Uterus (tissue), 3 donors: ENCODE measurements at regions not wholly inside any gene's neighbourhood (a gene's known extent, or its start where the extent isn't known, plus 50 kb on each side); places are given as distances from the start of the nearest gene placed in this dataset.
"Not testable (repeated sequence)": the region's sequence is repeated elsewhere in the genome, so short reads cannot be mapped to it uniquely, and the experiment has no call there.

Experiments
- DNase-seq, 2 donors: peaks; one replicate each; pipeline ENCODE4 v3.0.0-alpha.2; 2019 to 2020
- H3K27ac ChIP-seq, 2 donors: fragments of 200-600 bp; sonication (generic); 1 replicate in 1 of 2; 2 replicates in 1 of 2; pipeline ENCODE4 v1.5.1; 2016 to 2018
- H3K27me3 ChIP-seq, 2 donors: fragments of 200-600 bp; sonication (generic); one replicate each; pipeline ENCODE4 v1.5.1; 2018 to 2019; ENCODE audit warnings: control low read depth in 1 of 2
- H3K36me3 ChIP-seq, 2 donors: fragments of 200-600 bp; sonication (generic); one replicate each; pipeline ENCODE4 v1.5.1; 2019; ENCODE audit warnings: control low read depth in 1 of 2
- H3K4me1 ChIP-seq, 2 donors: fragments of 200-600 bp; sonication (generic); one replicate each; pipeline ENCODE4 v1.5.1; 2018 to 2019; ENCODE audit warnings: control low read depth in 1 of 2
- H3K4me3 ChIP-seq, 2 donors: fragments of 200-600 bp; sonication (generic); 1 replicate in 1 of 2; 2 replicates in 1 of 2; pipeline ENCODE4 v1.5.1; 2018 to 2019; ENCODE audit warnings: mild to moderate bottlenecking in 1 of 2
- H3K9me3 ChIP-seq, 2 donors: fragments of 200-600 bp; sonication (generic); one replicate each; pipeline ENCODE4 v1.5.1; 2019; ENCODE audit warnings: control low read depth in 1 of 2
- CTCF ChIP-seq, 4 experiments: fragments of 200-600 bp in 2 of 4; fragments of 450-650 bp in 2 of 4; sonication (generic) in 2 of 4; IDR thresholded peaks; one replicate each; pipeline ENCODE4 v1.5.1; 2016 to 2019; ENCODE audit warnings: antibody characterized with exemption in 4 of 4, mild to moderate bottlenecking in 2 of 4, moderate library complexity in 1 of 4
- POLR2A ChIP-seq, 2 donors: fragments of 450-650 bp; IDR thresholded peaks; one replicate each; pipeline ENCODE4 v1.6.1; 2016; ENCODE audit warnings: antibody characterized with exemption in 2 of 2, mild to moderate bottlenecking in 1 of 2, moderate library complexity in 1 of 2
- intact Hi-C: fragments of 100-400 bp; cut with DNase I; formaldehyde crosslinking; loops from one replicate; pipeline ENCODE4 v1.15.1; 2023; ENCODE audit warnings: low total_unique reads
- donor health status: DM: yes; HTN: yes; CAD: no.

GRCh38 chr19:29154163-29154562 lies 58.8 kb downstream of the UQCRFS1 start:
- no peak for DNase-seq
- intact Hi-C loops, result no loop called here
- Histone ChIP-seq H3K9me3 (no peaks in the 10 kb centered on the region), H3K27ac (no peak overlapping the region), H3K36me3 (no peaks in the 10 kb centered on the region), H3K27me3 (no peaks in the 10 kb centered on the region), H3K4me1 (no peaks in the 10 kb centered on the region), H3K4me3 (no peak overlapping the region)
- TF ChIP-seq POLR2A (IDR thresholded peaks at IDR 0.05), result no peak
- no peak for TF ChIP-seq CTCF (IDR thresholded peaks at IDR 0.05)

GRCh38 chr19:29145756-29146155 lies 67.2 kb downstream of the UQCRFS1 start:
- Histone ChIP-seq H3K4me3 (no peak overlapping the region), H3K4me1 (no peaks in the 10 kb centered on the region), H3K27me3 (no peaks in the 10 kb centered on the region), H3K36me3 (no peaks in the 10 kb centered on the region), H3K27ac (no peak overlapping the region), H3K9me3 (no peaks in the 10 kb centered on the region)
- intact Hi-C loops, result no loop called here
- DNase-seq, result no peak
- TF ChIP-seq POLR2A (IDR thresholded peaks at IDR 0.05) (no peak), CTCF (IDR thresholded peaks at IDR 0.05) (no peak)

GRCh38 chr19:29143183-29143582 lies 69.8 kb downstream of the UQCRFS1 start:
- no peaks in the 10 kb centered on the region for H3K27me3 ChIP-seq
- no peak overlapping the region for H3K4me3 ChIP-seq
- H3K4me1 ChIP-seq, result no peaks in the 10 kb centered on the region
- DNase-seq, result no peak
- peaks cover 0 to 10% of the 10 kb centered on the region in 2 donors for H3K9me3 ChIP-seq
- TF ChIP-seq CTCF (IDR thresholded peaks at IDR 0.05), result no peak
- no peak for TF ChIP-seq POLR2A (IDR thresholded peaks at IDR 0.05)
- intact Hi-C loops, result no loop called here
- H3K36me3 ChIP-seq, result no peaks in the 10 kb centered on the region
- H3K27ac ChIP-seq, result no peak overlapping the region

GRCh38 chr19:29139227-29139626 lies 73.7 kb downstream of the UQCRFS1 start:
- DNase-seq, result no peak

GRCh38 chr19:29138206-29138605 lies 74.7 kb downstream of the UQCRFS1 start:
- H3K27ac ChIP-seq, H3K4me3 ChIP-seq, H3K36me3 ChIP-seq, H3K27me3 ChIP-seq, intact Hi-C loops, DNase-seq, H3K4me1 ChIP-seq: not testable (repeated sequence)
- peaks cover 0 to 10% of the 10 kb centered on the region in 2 donors for H3K9me3 ChIP-seq

More at GRCh38 chr19:29139227-29139626, 73.7 kb downstream of the UQCRFS1 start:
- no peaks in the 10 kb centered on the region for H3K27me3 ChIP-seq
- TF ChIP-seq POLR2A (IDR thresholded peaks at IDR 0.05), result no peak
- no peak for TF ChIP-seq CTCF (IDR thresholded peaks at IDR 0.05)
- H3K27ac ChIP-seq, result no peak overlapping the region
- H3K36me3 ChIP-seq, result no peaks in the 10 kb centered on the region
- intact Hi-C loops, result no loop called here
- no peak overlapping the region for H3K4me3 ChIP-seq
- no peaks in the 10 kb centered on the region for H3K4me1 ChIP-seq
- H3K9me3 ChIP-seq, result peaks cover 0 to 10% of the 10 kb centered on the region in 2 donors

- no peak overlapping the region for H3K4me3 ChIP-seq
- no peaks in the 10 kb centered on the region for H3K4me1 ChIP-seq
- no peak overlapping the region for H3K27ac ChIP-seq
- intact Hi-C loops, result no loop called here
- TF ChIP-seq POLR2A (IDR thresholded peaks at IDR 0.05) (no peak), CTCF (IDR thresholded peaks at IDR 0.05) (no peak)
- H3K9me3 ChIP-seq, result no peaks in the 10 kb centered on the region
- H3K36me3 ChIP-seq, result no peaks in the 10 kb centered on the region
- no peaks in the 10 kb centered on the region for H3K27me3 ChIP-seq
- DNase-seq, result no peak
Observed at GRCh38 chr19:29131456-29131855, 81.5 kb downstream of the UQCRFS1 start.
